ENCODE measurements at regions not wholly inside any gene's neighbourhood (a gene's known extent, or its start where the extent isn't known, plus 50 kb on each side); places are given as distances from the start of the nearest gene placed in this dataset.

- no peak for TF ChIP-seq CTCF (IDR thresholded peaks at IDR 0.05)
- TF ChIP-seq POLR2AphosphoS5 (IDR thresholded peaks at IDR 0.05): no peak
- TF ChIP-seq POLR2A (IDR thresholded peaks at IDR 0.05): no peak
- no peak for TF ChIP-seq EP300 (IDR thresholded peaks at IDR 0.05; ENCODE audit: low read depth)
Measured at GRCh38 chr20:52515877-52516276, 324.3 kb upstream of the ZFP64 start.
